Esophagus muscularis mucosa (tissue), 4 donors: ENCODE measurements at regions not wholly inside any gene's neighbourhood (a gene's known extent, or its start where the extent isn't known, plus 50 kb on each side); places are given as distances from the start of the nearest gene placed in this dataset.

Experiments used
- DNase-seq: peaks from one replicate; pipeline ENCODE4 v3.0.0-alpha.2; 2017; ENCODE audit errors: extremely low spot score
- H3K27ac ChIP-seq, 4 donors: fragments of 200-600 bp; sonication (generic); replicated peaks in 1 of 4; 1 replicate in 3 of 4; 2 replicates in 1 of 4; pipeline ENCODE4 v1.5.1; 2016 to 2019; ENCODE audit warnings: mild to moderate bottlenecking in 1 of 4
- H3K27me3 ChIP-seq, 4 donors: fragments of 200-600 bp; sonication (generic); one replicate each; pipeline versions ENCODE4 v1.5.1 to v1.6.0; 2016 to 2019
- H3K36me3 ChIP-seq, 4 donors: fragments of 200-600 bp; sonication (generic); one replicate each; pipeline ENCODE4 v1.5.1; 2016 to 2019
- H3K4me1 ChIP-seq, 4 donors: fragments of 200-600 bp; sonication (generic); one replicate each; pipeline ENCODE4 v1.5.1; 2016 to 2019
- H3K4me3 ChIP-seq, 4 donors: fragments of 200-600 bp; sonication (generic); 1 replicate in 2 of 4; 2 replicates in 2 of 4; pipeline ENCODE4 v1.5.1; 2016 to 2019; ENCODE audit warnings: mild to moderate bottlenecking in 4 of 4, moderate library complexity in 1 of 4
- H3K9me3 ChIP-seq, 4 donors: fragments of 200-600 bp; sonication (generic); 1 replicate in 3 of 4; 2 replicates in 1 of 4; pipeline ENCODE4 v1.5.1; 2016 to 2019
- EP300 ChIP-seq: sonication (generic); formaldehyde crosslinking; IDR thresholded peaks from one replicate; pipeline ENCODE4 v1.6.1; 2017; ENCODE audit warnings: antibody characterized with exemption
- POLR2A ChIP-seq: fragments of 450-650 bp; IDR thresholded peaks from one replicate; pipeline ENCODE4 v1.6.1; 2017; ENCODE audit warnings: antibody characterized with exemption, moderate library complexity, mild to moderate bottlenecking, low read depth
- POLR2AphosphoS5 ChIP-seq, 2 donors: sonication (generic); formaldehyde crosslinking; IDR thresholded peaks; one replicate each; pipeline ENCODE4 v1.6.1; 2017; ENCODE audit warnings: antibody characterized with exemption in 2 of 2
- WGBS: methylation state at CpG from one replicate; pipeline ENCODE4 v1.1.5; 2018; 5-methylcytosine and 5-hydroxymethylcytosine counted together
- intact Hi-C: fragments of 100-400 bp; cut with DNase I; formaldehyde crosslinking; loops from one replicate; pipeline ENCODE4 v1.15.1; 2023
- TF ChIP-seq, protein P1 (sequence below), 3 experiments: fragments of 200-600 bp in 2 of 3; fragments of 450-650 bp in 1 of 3; sonication (generic) in 2 of 3; IDR thresholded peaks; one replicate each; pipeline ENCODE4 v1.5.1; 2017 to 2019; ENCODE audit warnings: antibody characterized with exemption in 3 of 3, mild to moderate bottlenecking in 2 of 3, moderate library complexity in 1 of 3

GRCh38 chr5:123868267-123868666, 356.3 kb downstream of the CSNK1G3 start:
- intact Hi-C loops, result no loop called here
- no peaks in the 10 kb centered on the region for H3K27me3 ChIP-seq
- H3K4me1 ChIP-seq, result peaks cover under 1 to 5% (median 3%) of the 10 kb centered on the region in 4 donors
- H3K4me3 ChIP-seq, result no peak overlapping the region
- TF ChIP-seq POLR2AphosphoS5 (IDR thresholded peaks at IDR 0.05) (no peak), EP300 (no peak), POLR2A (no peak)
- TF ChIP-seq, protein P1, sequence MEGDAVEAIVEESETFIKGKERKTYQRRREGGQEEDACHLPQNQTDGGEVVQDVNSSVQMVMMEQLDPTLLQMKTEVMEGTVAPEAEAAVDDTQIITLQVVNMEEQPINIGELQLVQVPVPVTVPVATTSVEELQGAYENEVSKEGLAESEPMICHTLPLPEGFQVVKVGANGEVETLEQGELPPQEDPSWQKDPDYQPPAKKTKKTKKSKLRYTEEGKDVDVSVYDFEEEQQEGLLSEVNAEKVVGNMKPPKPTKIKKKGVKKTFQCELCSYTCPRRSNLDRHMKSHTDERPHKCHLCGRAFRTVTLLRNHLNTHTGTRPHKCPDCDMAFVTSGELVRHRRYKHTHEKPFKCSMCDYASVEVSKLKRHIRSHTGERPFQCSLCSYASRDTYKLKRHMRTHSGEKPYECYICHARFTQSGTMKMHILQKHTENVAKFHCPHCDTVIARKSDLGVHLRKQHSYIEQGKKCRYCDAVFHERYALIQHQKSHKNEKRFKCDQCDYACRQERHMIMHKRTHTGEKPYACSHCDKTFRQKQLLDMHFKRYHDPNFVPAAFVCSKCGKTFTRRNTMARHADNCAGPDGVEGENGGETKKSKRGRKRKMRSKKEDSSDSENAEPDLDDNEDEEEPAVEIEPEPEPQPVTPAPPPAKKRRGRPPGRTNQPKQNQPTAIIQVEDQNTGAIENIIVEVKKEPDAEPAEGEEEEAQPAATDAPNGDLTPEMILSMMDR (IDR thresholded peaks at IDR 0.05), result no peak
- DNase-seq, result no peak
- no peaks in the 10 kb centered on the region for H3K36me3 ChIP-seq
- H3K27ac ChIP-seq, result no peak overlapping the region
- H3K9me3 ChIP-seq, result no peaks in the 10 kb centered on the region

DNA sequence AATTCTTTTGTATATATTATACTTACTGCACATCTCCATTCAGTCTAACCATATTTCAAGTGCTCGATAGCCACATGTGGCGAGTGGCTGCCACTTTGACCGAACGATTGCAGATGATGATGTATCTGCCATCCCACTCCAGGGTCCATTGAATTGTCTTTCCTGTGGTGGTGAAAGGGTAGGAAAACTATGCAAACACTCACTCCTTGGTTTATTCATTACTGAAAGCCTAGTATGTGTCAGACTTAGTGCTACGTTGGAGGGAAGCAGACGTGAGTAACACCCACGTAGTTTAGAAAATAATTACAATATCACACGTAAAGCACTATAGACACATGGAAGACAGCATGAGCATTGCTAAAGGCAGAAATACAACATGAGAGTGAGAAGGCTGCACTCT, 353.7 kb downstream of the CSNK1G3 start:
- no peak overlapping the region for H3K27ac ChIP-seq
- 88% methylated on average over 8 of the region's 8 CpGs for WGBS
- H3K4me1 ChIP-seq, result no peaks in the 10 kb centered on the region
- H3K4me3 ChIP-seq, result no peak overlapping the region
- no peaks in the 10 kb centered on the region for H3K27me3 ChIP-seq
- no peak for DNase-seq
- no peaks in the 10 kb centered on the region for H3K36me3 ChIP-seq
- TF ChIP-seq, protein P1 (IDR thresholded peaks at IDR 0.05), result no peak
- TF ChIP-seq POLR2A (no peak), POLR2AphosphoS5 (IDR thresholded peaks at IDR 0.05) (no peak), EP300 (no peak)
- intact Hi-C loops, result no loop called here
- no peaks in the 10 kb centered on the region for H3K9me3 ChIP-seq

DNA sequence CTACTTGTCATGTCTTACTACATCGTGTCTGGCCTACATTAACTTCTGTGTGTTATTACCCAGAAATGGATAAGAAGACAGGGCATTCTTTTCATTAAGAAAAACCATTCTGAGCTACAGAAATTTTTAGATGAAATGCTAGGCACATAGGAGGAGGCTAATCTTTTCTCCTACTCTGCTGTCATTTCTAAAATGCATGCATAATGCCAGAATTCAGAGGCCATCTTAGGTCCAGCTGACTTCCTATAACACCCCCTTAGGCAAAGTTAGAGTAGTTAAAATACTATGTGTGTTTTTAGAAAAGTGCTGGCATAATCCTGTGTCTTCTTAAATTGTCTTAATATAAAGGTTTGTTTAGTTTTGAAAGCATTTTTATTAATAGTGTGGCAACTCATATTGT, 352.6 kb downstream of the CSNK1G3 start:
- Histone ChIP-seq H3K27ac (no peak overlapping the region), H3K36me3 (no peaks in the 10 kb centered on the region), H3K27me3 (no peaks in the 10 kb centered on the region), H3K9me3 (no peaks in the 10 kb centered on the region), H3K4me3 (no peak overlapping the region), H3K4me1 (no peaks in the 10 kb centered on the region)
- TF ChIP-seq EP300 (no peak), POLR2A (no peak), POLR2AphosphoS5 (IDR thresholded peaks at IDR 0.05) (no peak)
- TF ChIP-seq, protein P1 (IDR thresholded peaks at IDR 0.05), result no peak
- intact Hi-C loops, result no loop called here
- no peak for DNase-seq
- WGBS, result 74% methylated on average over 1 of the region's 1 CpG

GRCh38 chr5:123858938-123859337, 347.0 kb downstream of the CSNK1G3 start:
- Histone ChIP-seq H3K4me1 (no peaks in the 10 kb centered on the region), H3K36me3 (no peaks in the 10 kb centered on the region), H3K27me3 (no peaks in the 10 kb centered on the region), H3K27ac (no peak overlapping the region), H3K9me3 (no peaks in the 10 kb centered on the region), H3K4me3 (no peak overlapping the region)
- no peak for TF ChIP-seq POLR2AphosphoS5 (IDR thresholded peaks at IDR 0.05)
- TF ChIP-seq, protein P1 (IDR thresholded peaks at IDR 0.05), result no peak
- TF ChIP-seq POLR2A, result no peak
- no peak for TF ChIP-seq EP300
- intact Hi-C loops, result no loop called here
- DNase-seq, result no peak
- 61% methylated on average over 1 of the region's 1 CpG for WGBS

DNA sequence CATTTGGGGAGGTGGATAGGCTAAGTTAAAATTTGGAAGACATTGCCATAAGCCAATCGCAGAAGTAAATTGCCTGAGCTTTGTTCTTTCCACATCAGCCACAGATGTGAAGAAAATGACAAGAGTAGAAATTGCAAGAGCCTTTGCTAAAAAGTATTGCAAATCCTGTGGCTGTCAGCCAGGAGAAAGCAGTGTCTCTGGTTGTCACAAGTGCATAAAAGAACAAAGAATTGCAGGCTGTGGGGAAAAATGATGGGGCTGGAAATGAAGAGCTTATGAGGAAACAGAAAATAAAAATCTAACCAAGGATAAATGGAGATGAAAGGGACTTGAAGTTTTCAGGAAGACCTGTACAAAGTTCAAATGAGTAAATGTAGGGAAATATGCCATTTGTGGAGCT, 344.8 kb downstream of the CSNK1G3 start:
- no peaks in the 10 kb centered on the region for H3K4me1 ChIP-seq
- TF ChIP-seq EP300 (no peak), POLR2AphosphoS5 (IDR thresholded peaks at IDR 0.05) (no peak), POLR2A (no peak)
- TF ChIP-seq, protein P1 (IDR thresholded peaks at IDR 0.05), result no peak
- no peaks in the 10 kb centered on the region for H3K9me3 ChIP-seq
- H3K27me3 ChIP-seq, result no peaks in the 10 kb centered on the region
- WGBS, result 78% methylated on average over 1 of the region's 1 CpG
- H3K4me3 ChIP-seq, result no peak overlapping the region
- H3K36me3 ChIP-seq, result no peaks in the 10 kb centered on the region
- H3K27ac ChIP-seq, result no peak overlapping the region
- DNase-seq, result no peak
- intact Hi-C loops, result no loop called here
